ENCODE measurements at regions not wholly inside any gene's neighbourhood (a gene's known extent, or its start where the extent isn't known, plus 50 kb on each side); places are given as distances from the start of the nearest gene placed in this dataset.

DNA sequence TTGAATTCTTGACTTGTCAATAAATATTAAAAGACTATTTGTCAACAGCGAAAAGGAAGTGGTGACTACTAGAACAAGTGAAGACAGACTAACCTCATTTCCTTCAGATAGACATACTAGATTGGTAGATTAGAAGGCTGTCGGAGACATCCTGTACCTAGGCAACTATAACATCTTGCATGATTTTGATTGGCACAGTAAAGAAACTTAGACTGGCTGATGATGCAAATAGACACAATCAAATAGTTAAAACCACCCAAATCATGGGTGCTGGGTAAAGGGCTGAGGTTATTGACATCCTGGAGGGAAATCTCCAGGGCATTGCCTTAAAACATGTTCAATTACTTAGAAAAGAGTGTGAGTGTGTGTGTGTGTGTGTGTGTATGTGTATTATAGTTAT is 85.9 kb upstream of the EDEM3 start:
- TF ChIP-seq, protein P1, sequence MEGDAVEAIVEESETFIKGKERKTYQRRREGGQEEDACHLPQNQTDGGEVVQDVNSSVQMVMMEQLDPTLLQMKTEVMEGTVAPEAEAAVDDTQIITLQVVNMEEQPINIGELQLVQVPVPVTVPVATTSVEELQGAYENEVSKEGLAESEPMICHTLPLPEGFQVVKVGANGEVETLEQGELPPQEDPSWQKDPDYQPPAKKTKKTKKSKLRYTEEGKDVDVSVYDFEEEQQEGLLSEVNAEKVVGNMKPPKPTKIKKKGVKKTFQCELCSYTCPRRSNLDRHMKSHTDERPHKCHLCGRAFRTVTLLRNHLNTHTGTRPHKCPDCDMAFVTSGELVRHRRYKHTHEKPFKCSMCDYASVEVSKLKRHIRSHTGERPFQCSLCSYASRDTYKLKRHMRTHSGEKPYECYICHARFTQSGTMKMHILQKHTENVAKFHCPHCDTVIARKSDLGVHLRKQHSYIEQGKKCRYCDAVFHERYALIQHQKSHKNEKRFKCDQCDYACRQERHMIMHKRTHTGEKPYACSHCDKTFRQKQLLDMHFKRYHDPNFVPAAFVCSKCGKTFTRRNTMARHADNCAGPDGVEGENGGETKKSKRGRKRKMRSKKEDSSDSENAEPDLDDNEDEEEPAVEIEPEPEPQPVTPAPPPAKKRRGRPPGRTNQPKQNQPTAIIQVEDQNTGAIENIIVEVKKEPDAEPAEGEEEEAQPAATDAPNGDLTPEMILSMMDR (IDR thresholded peaks at IDR 0.05; ENCODE audit: low read depth, low read length), result no peak
- TF ChIP-seq, protein P2, sequence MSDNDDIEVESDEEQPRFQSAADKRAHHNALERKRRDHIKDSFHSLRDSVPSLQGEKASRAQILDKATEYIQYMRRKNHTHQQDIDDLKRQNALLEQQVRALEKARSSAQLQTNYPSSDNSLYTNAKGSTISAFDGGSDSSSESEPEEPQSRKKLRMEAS (IDR thresholded peaks at IDR 0.05; ENCODE audit: low read depth, low read length), result no peak
- no peak for TF ChIP-seq POLR2A (IDR thresholded peaks at IDR 0.05; ENCODE audit: extremely low read depth, insufficient read length)
- TF ChIP-seq MYC (IDR thresholded peaks at IDR 0.05; ENCODE audit: low read depth, low read length), result no peak
